ENCODE measurements at regions not wholly inside any gene's neighbourhood (a gene's known extent, or its start where the extent isn't known, plus 50 kb on each side); places are given as distances from the start of the nearest gene placed in this dataset.
"Not testable (repeated sequence)": the region's sequence is repeated elsewhere in the genome, so short reads cannot be mapped to it uniquely, and the experiment has no call there.

DNA sequence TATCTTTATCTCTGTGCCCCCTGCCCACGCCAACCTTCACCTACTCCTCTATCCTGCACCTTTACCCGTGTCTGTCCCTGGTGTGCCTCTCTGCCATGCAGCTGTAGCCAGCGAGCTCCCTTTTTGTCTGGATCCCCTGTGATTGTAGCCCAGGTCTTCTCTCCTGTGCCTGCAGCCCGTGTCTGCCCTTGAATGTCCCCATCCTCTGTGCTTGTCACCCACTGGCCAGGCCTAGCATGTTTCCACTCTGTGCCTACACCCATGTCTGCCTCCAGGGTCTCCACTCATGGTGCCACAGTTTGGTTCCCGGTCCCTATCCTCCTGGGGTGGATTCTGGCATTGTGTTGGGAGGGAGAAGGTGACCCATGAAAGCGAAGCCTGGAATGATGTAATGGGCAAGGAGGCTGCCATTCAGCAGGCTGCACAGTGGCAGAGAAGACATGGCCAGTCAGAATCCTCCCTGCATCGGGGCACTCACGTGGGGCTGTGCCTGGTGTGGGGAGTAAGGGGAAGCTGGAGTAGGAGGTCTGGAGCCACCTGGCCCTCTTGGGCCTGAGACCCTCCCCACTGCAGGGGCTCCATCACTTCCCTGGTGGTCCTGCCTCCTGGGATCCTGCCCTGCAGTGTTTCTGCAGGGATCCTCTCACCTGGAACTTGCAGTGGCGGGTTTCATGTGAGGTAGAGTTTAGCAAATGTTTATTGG is 101.0 kb downstream of the GOSR1 start:
- TF ChIP-seq, protein P1, sequence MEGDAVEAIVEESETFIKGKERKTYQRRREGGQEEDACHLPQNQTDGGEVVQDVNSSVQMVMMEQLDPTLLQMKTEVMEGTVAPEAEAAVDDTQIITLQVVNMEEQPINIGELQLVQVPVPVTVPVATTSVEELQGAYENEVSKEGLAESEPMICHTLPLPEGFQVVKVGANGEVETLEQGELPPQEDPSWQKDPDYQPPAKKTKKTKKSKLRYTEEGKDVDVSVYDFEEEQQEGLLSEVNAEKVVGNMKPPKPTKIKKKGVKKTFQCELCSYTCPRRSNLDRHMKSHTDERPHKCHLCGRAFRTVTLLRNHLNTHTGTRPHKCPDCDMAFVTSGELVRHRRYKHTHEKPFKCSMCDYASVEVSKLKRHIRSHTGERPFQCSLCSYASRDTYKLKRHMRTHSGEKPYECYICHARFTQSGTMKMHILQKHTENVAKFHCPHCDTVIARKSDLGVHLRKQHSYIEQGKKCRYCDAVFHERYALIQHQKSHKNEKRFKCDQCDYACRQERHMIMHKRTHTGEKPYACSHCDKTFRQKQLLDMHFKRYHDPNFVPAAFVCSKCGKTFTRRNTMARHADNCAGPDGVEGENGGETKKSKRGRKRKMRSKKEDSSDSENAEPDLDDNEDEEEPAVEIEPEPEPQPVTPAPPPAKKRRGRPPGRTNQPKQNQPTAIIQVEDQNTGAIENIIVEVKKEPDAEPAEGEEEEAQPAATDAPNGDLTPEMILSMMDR (conservative IDR thresholded peaks at IDR 0.05; ENCODE audit: low read length): not testable (repeated sequence)
- TF ChIP-seq EZH2phosphoT487 (IDR thresholded peaks at IDR 0.05; ENCODE audit: borderline replicate concordance, low read depth, low read length): not testable (repeated sequence)
